AG04450 (cell line): ENCODE measurements at regions not wholly inside any gene's neighbourhood (a gene's known extent, or its start where the extent isn't known, plus 50 kb on each side); places are given as distances from the start of the nearest gene placed in this dataset.

ENCODE experiments used
- CTCF ChIA-PET: fragments of 300-600, 350-600 bp; formaldehyde crosslinking; extraction: SDS; loops from one replicate; lab custom pipeline; 2022; ENCODE audit warnings: antibody characterized with exemption, inconsistent platforms; lab: Charles Lee
- POLR2A ChIA-PET: fragments of 350-600 bp; formaldehyde crosslinking; extraction: SDS; loops from one replicate; lab custom pipeline; 2021; ENCODE audit warnings: antibody characterized with exemption, inconsistent platforms; lab: Yijun Ruan, JAX
- DNase-seq: peaks from one replicate; pipeline ENCODE4 v3.0.0-alpha.2; 2011; ENCODE audit warnings: low read depth, low spot score
- H3K27ac ChIP-seq: one replicate; pipeline ENCODE4 v1.5.1; 2012; ENCODE audit warnings: low read depth, low read length, control low read depth
- H3K27me3 ChIP-seq: one replicate; pipeline ENCODE4 v1.6.0; 2012; ENCODE audit warnings: low read length; ENCODE audit not compliant: control insufficient read depth, insufficient read depth
- H3K4me3 ChIP-seq: 2 replicates; pipeline ENCODE4 v1.5.1; 2011; ENCODE audit warnings: mild to moderate bottlenecking, low read depth, low read length, control low read depth
- H3K9me3 ChIP-seq: 2 replicates; pipeline ENCODE4 v1.5.1; 2012; ENCODE audit warnings: low read length; ENCODE audit not compliant: control insufficient read depth, insufficient read depth
- TF ChIP-seq, protein P1 (sequence below): IDR thresholded peaks from 2 replicates; pipeline ENCODE4 v1.5.1; 2011; ENCODE audit warnings: low read depth, low read length, control low read depth, inconsistent platforms

- POLR2A ChIA-PET: no interaction called here
- Histone ChIP-seq H3K9me3 (no peaks in the 10 kb centered on the region), H3K27me3 (no peaks in the 10 kb centered on the region), H3K27ac (no peak overlapping the region), H3K4me3 (no peak overlapping the region)
- CTCF ChIA-PET: no interaction called here
- no peak for DNase-seq
- TF ChIP-seq, protein P1, sequence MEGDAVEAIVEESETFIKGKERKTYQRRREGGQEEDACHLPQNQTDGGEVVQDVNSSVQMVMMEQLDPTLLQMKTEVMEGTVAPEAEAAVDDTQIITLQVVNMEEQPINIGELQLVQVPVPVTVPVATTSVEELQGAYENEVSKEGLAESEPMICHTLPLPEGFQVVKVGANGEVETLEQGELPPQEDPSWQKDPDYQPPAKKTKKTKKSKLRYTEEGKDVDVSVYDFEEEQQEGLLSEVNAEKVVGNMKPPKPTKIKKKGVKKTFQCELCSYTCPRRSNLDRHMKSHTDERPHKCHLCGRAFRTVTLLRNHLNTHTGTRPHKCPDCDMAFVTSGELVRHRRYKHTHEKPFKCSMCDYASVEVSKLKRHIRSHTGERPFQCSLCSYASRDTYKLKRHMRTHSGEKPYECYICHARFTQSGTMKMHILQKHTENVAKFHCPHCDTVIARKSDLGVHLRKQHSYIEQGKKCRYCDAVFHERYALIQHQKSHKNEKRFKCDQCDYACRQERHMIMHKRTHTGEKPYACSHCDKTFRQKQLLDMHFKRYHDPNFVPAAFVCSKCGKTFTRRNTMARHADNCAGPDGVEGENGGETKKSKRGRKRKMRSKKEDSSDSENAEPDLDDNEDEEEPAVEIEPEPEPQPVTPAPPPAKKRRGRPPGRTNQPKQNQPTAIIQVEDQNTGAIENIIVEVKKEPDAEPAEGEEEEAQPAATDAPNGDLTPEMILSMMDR: no peak
Observed at GRCh38 chrX:65610481-65610880, 57.0 kb upstream of the MSN start.

DNA sequence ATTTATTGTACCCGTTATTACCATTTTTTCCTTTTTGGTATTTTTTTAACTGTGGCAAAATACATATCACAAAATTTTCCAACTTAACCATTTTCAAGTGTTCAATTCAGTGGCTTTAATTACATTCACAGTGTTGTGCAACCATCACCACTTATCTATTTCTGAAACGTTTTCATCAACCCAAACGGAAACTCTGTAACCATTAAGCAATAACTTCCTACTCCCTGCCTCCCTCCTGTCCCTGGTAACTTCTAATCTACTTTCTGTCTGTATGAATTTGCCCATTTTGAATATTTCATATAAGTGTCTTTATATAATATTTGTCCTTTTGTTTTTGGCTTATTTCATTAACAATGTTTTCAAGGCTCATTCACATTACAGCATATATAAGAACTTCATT, 57.4 kb upstream of the MSN start:
- H3K4me3 ChIP-seq: no peak overlapping the region
- H3K27me3 ChIP-seq: no peaks in the 10 kb centered on the region
- ChIA-PET POLR2A (no interaction called here), CTCF (no interaction called here)
- no peak overlapping the region for H3K27ac ChIP-seq
- TF ChIP-seq, protein P1: no peak
- DNase-seq: no peak
- H3K9me3 ChIP-seq: no peaks in the 10 kb centered on the region

DNA sequence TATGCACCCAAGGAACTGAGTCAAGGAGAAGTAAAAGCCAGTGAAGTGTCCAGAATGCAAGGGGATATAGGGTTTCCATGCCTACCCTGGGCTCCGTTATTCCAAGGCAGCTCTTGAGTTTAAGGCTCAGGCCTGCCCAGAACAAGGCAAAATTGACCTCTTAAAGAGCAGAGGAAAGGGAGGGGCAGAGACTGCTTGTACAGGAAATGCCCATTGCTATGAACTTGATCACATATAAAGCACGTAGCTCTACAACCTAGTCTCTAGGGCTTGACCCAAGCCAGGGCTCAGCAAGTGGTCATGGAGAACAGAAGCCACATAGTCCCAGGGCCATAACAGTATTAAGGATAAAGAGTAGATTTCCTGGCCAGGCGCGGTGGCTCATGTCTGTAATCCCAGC, 58.2 kb upstream of the MSN start:
- POLR2A ChIA-PET: interaction anchor here (0.5 kb wide), 1 partner anchor 45 kb away, joined by 4 read pairs; no protein-coding TSS in a partner anchor

GRCh38 chrX:65608026-65608425, 59.4 kb upstream of the MSN start:
- Histone ChIP-seq H3K9me3 (no peaks in the 10 kb centered on the region), H3K27me3 (no peaks in the 10 kb centered on the region), H3K27ac (no peak overlapping the region), H3K4me3 (no peak overlapping the region)
- ChIA-PET CTCF (no interaction called here), POLR2A (no interaction called here)
- no peak for DNase-seq
- TF ChIP-seq, protein P1: no peak

More for the DNA sequence above, 58.2 kb upstream of the MSN start:
- Histone ChIP-seq H3K4me3 (no peak overlapping the region), H3K27ac (no peak overlapping the region), H3K27me3 (no peaks in the 10 kb centered on the region), H3K9me3 (no peaks in the 10 kb centered on the region)
- CTCF ChIA-PET: no interaction called here
- DNase-seq: no peak
- TF ChIP-seq, protein P1: no peak

DNA sequence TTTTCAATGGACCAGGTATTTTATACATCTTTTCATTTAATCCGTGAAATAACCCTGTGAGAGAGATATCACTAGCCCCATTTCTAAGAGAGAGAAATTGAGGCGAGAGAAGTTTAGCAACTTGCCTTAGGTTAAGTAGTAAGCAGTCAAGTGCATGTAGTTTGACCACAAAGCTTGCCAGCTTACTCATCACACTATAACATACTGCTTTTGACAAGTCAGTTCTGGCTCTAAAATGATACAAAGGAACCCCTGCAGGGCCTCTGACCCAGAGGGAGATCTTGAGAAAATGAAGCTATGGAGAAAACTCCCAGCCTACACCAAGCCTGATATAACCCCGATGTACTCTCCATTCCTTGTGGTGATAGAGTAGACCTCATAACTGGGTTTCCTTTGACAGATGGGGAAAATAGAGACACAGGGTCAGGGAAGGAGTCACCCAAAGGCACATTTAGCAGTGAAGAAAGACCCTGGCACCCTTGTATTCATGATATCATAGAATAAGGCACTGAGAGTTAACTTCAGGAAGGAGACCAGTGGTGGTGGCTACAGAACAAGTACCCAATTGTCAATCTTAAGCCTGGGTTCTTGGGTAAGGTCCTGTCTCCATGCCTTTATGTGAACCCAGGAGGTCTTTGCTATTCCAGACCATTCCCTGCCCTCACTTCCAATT, 60.2 kb upstream of the MSN start:
- TF ChIP-seq, protein P1: no peak
- CTCF ChIA-PET: interaction anchor here (1.4 kb wide), 1 partner anchor 11 kb away, joined by 8 read pairs; no protein-coding TSS in a partner anchor

More for the DNA sequence above, 60.2 kb upstream of the MSN start:
- H3K27ac ChIP-seq: no peak overlapping the region
- H3K27me3 ChIP-seq: no peaks in the 10 kb centered on the region
- H3K9me3 ChIP-seq: no peaks in the 10 kb centered on the region
- DNase-seq: no peak
- POLR2A ChIA-PET: no interaction called here
- H3K4me3 ChIP-seq: no peak overlapping the region
